Natural killer cell (primary cell): ENCODE measurements at regions not wholly inside any gene's neighbourhood (a gene's known extent, or its start where the extent isn't known, plus 50 kb on each side); places are given as distances from the start of the nearest gene placed in this dataset.

Source experiments
- ATAC-seq, 3 donors: fragments of 150-1000 bp in 2 of 3; fragments of 200-7000 bp in 1 of 3; cut with Tn5 transposase; 1 replicate in 1 of 3; 2 replicates in 2 of 3; pipeline ENCODE4 v1.10.0; 2021; ENCODE audit warnings: mild to moderate bottlenecking in 2 of 3, moderate library complexity in 2 of 3
- DNase-seq, 2 donors: peaks; one replicate each; pipeline versions ENCODE4 v3.0.0 to v3.0.0-alpha.2; 2013 to 2021; ENCODE audit warnings: mixed read lengths in 1 of 2
- H3K27ac ChIP-seq: one replicate; pipeline ENCODE4 v1.5.1; 2013; ENCODE audit warnings: mild to moderate bottlenecking, low read length
- H3K27me3 ChIP-seq: one replicate; pipeline ENCODE4 v1.6.1; 2013; ENCODE audit warnings: low read length; ENCODE audit not compliant: control insufficient read depth, insufficient read depth
- H3K36me3 ChIP-seq: one replicate; pipeline ENCODE4 v1.6.1; 2013; ENCODE audit warnings: low read length; ENCODE audit not compliant: control insufficient read depth, insufficient read depth
- H3K4me1 ChIP-seq: one replicate; pipeline ENCODE4 v1.6.1; 2013; ENCODE audit warnings: low read length; ENCODE audit not compliant: control insufficient read depth, insufficient read depth
- H3K4me3 ChIP-seq: one replicate; pipeline ENCODE4 v1.5.1; 2013; ENCODE audit warnings: low read length
- H3K9me3 ChIP-seq: one replicate; pipeline ENCODE4 v1.6.1; 2013; ENCODE audit warnings: low read length; ENCODE audit not compliant: control insufficient read depth, insufficient read depth
- H3K27ac Mint-ChIP-seq, 2 donors: one replicate each; pipeline ENCODE4 v1.8.0; 2022; ENCODE audit warnings: mild to moderate bottlenecking in 2 of 2, mixed read lengths in 2 of 2, moderate library complexity in 1 of 2
- H3K27me3 Mint-ChIP-seq, 2 donors: one replicate each; pipeline ENCODE4 v1.8.0; 2022; ENCODE audit warnings: low read depth in 2 of 2, mixed read lengths in 2 of 2
- H3K36me3 Mint-ChIP-seq: one replicate; pipeline ENCODE4 v1.8.0; 2022; ENCODE audit warnings: mixed read lengths
- H3K4me1 Mint-ChIP-seq, 2 donors: one replicate each; pipeline ENCODE4 v1.8.0; 2022; ENCODE audit warnings: mixed read lengths in 2 of 2
- H3K4me3 Mint-ChIP-seq: one replicate; pipeline ENCODE4 v1.8.0; 2022; ENCODE audit warnings: mild to moderate bottlenecking, moderate library complexity, mixed read lengths
- H3K9me3 Mint-ChIP-seq, 2 donors: one replicate each; pipeline ENCODE4 v1.8.0; 2022; ENCODE audit warnings: mixed read lengths in 2 of 2
- CTCF ChIP-seq: fragments of 200-600 bp; IDR thresholded peaks from one replicate; pipeline ENCODE4 v1.8.0; 2022; ENCODE audit warnings: antibody characterized with exemption
- WGBS: methylation state at CpG from one replicate; pipeline ENCODE4 v1.1.7; 2013; ENCODE audit warnings: missing lambda C conversion rate; ENCODE audit not compliant: insufficient coverage; 5-methylcytosine and 5-hydroxymethylcytosine counted together
- intact Hi-C: fragments of 100-400 bp; cut with micrococcal nuclease; formaldehyde crosslinking; loops from one replicate; pipeline ENCODE4 v1.14.2; 2022

- no peak overlapping the region for H3K27ac ChIP-seq
- intact Hi-C loops = no loop called here
- DNase-seq (no peak), ATAC-seq (no peak)
- no peaks in the 10 kb centered on the region for H3K9me3 ChIP-seq
- no peaks in the 10 kb centered on the region for H3K36me3 ChIP-seq
- H3K36me3 Mint-ChIP-seq = no peaks in the 10 kb centered on the region
- H3K4me1 ChIP-seq = no peaks in the 10 kb centered on the region
- no peaks in the 10 kb centered on the region for H3K27me3 Mint-ChIP-seq
- H3K4me1 Mint-ChIP-seq = no peaks in the 10 kb centered on the region
- peaks cover 5 to 6% of the 10 kb centered on the region in 2 donors for H3K9me3 Mint-ChIP-seq
- no peak overlapping the region for H3K27ac Mint-ChIP-seq
- H3K4me3 ChIP-seq = no peak overlapping the region
- H3K27me3 ChIP-seq = no peaks in the 10 kb centered on the region
- H3K4me3 Mint-ChIP-seq = no peak overlapping the region
- WGBS = 95% methylated on average over 3 of the region's 3 CpGs
- no peak for TF ChIP-seq CTCF
Observed at GRCh38 chr4:132195176-132195575, 953.9 kb upstream of the PCDH10 start.

GRCh38 chr4:132203618-132204017 lies 945.5 kb upstream of the PCDH10 start:
- Histone ChIP-seq H3K36me3 (no peaks in the 10 kb centered on the region), H3K27ac (no peak overlapping the region), H3K4me1 (no peaks in the 10 kb centered on the region), H3K4me3 (no peak overlapping the region), H3K9me3 (no peaks in the 10 kb centered on the region), H3K27me3 (no peaks in the 10 kb centered on the region)
- no peaks in the 10 kb centered on the region for H3K4me1 Mint-ChIP-seq
- H3K27me3 Mint-ChIP-seq = no peaks in the 10 kb centered on the region
- ATAC-seq = no peak
- no peak overlapping the region for H3K27ac Mint-ChIP-seq
- peaks cover 5 to 9% of the 10 kb centered on the region in 2 donors for H3K9me3 Mint-ChIP-seq
- intact Hi-C loops = no loop called here
- 94% methylated on average over 1 of the region's 2 CpGs for WGBS
- no peak for TF ChIP-seq CTCF
- H3K4me3 Mint-ChIP-seq = no peak overlapping the region
- no peak for DNase-seq
- H3K36me3 Mint-ChIP-seq = no peaks in the 10 kb centered on the region

- no peaks in the 10 kb centered on the region for H3K27me3 ChIP-seq
- H3K9me3 Mint-ChIP-seq = peaks cover 8 to 13% of the 10 kb centered on the region in 2 donors
- no peak overlapping the region for H3K27ac ChIP-seq
- H3K4me1 Mint-ChIP-seq = no peaks in the 10 kb centered on the region
- H3K4me3 Mint-ChIP-seq = no peak overlapping the region
- TF ChIP-seq CTCF = no peak
- H3K36me3 Mint-ChIP-seq = no peaks in the 10 kb centered on the region
- intact Hi-C loops = no loop called here
- no peaks in the 10 kb centered on the region for H3K9me3 ChIP-seq
- DNase-seq = no peak
- no peak overlapping the region for H3K27ac Mint-ChIP-seq
- 95% methylated on average over 2 of the region's 2 CpGs for WGBS
- no peaks in the 10 kb centered on the region for H3K27me3 Mint-ChIP-seq
- H3K36me3 ChIP-seq = no peaks in the 10 kb centered on the region
- no peak for ATAC-seq
- no peak overlapping the region for H3K4me3 ChIP-seq
- H3K4me1 ChIP-seq = no peaks in the 10 kb centered on the region
Observed at GRCh38 chr4:132214519-132214918, 934.6 kb upstream of the PCDH10 start.

DNA sequence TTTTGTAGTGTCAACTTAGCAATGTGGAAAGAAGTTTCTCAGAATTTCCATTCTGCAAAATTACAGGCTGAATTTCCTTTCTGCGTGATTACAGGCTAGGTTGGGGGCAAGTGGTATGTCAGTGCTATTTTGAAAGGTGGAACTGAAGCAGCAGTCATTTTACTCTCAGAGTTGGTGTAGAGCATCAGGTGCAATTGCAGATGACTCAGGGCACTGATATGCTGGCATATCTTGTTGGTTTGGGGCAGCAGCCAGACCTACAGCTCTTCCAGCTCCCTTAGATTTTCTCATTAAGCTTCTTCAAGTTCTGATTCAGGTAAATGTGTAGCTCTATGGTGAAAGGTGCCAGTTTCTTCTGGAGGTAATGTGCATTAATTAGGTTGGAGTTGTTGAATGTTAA lies 930.7 kb upstream of the PCDH10 start:
- Histone ChIP-seq H3K9me3 (peaks cover 6% of the 10 kb centered on the region), H3K27ac (no peak overlapping the region), H3K27me3 (no peaks in the 10 kb centered on the region), H3K4me3 (no peak overlapping the region), H3K36me3 (no peaks in the 10 kb centered on the region), H3K4me1 (no peaks in the 10 kb centered on the region)
- peaks cover 5 to 20% of the 10 kb centered on the region in 2 donors for H3K9me3 Mint-ChIP-seq
- ATAC-seq = no peak
- H3K27me3 Mint-ChIP-seq = no peaks in the 10 kb centered on the region
- no peak overlapping the region for H3K4me3 Mint-ChIP-seq
- H3K27ac Mint-ChIP-seq = no peak overlapping the region
- DNase-seq = no peak
- intact Hi-C loops = no loop called here
- H3K4me1 Mint-ChIP-seq = no peaks in the 10 kb centered on the region
- WGBS = 96% methylated on average over 1 of the region's 1 CpG
- peaks cover 5% of the 10 kb centered on the region for H3K36me3 Mint-ChIP-seq
- TF ChIP-seq CTCF = no peak
